H1 (cell line): ENCODE measurements at regions not wholly inside any gene's neighbourhood (a gene's known extent, or its start where the extent isn't known, plus 50 kb on each side); places are given as distances from the start of the nearest gene placed in this dataset.

Experiments used
- KDM4A ChIP-seq: IDR thresholded peaks from one replicate; pipeline ENCODE4 v1.7.1; 2012; ENCODE audit warnings: low read depth, mild to moderate bottlenecking, moderate library complexity, low read length, inconsistent platforms; ENCODE audit not compliant: severe bottlenecking
- SIRT6 ChIP-seq: IDR thresholded peaks from one replicate; pipeline ENCODE4 v1.7.1; 2012; ENCODE audit warnings: low read length, inconsistent platforms
- TBP ChIP-seq: IDR thresholded peaks from 2 replicates; pipeline ENCODE4 v1.6.1; 2011; ENCODE audit warnings: low read depth, low read length, improper control_type of control experiment

DNA sequence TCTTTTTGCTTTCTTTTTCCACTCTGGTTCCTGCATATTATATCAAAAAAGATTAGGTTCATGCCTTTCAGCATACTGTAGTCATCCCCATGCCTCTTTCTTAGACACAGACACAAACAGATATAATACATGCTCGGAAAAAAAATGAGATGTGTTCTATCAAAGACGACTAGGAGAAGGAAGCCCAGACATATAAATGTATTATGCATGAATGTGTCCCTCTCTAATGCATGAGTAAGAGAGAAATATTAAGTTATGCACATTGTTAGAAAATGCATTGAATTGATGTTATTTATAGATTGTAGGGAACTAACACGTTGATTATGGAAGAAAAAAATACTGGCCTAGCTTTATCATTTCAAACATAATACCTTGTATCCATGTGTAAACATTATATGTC, 252.4 kb upstream of the BCHE start (continued):
- TF ChIP-seq KDM4A, result no peak
- TF ChIP-seq SIRT6, result no peak
- no peak for TF ChIP-seq TBP
